ENCODE measurements at regions not wholly inside any gene's neighbourhood (a gene's known extent, or its start where the extent isn't known, plus 50 kb on each side); places are given as distances from the start of the nearest gene placed in this dataset.

DNA sequence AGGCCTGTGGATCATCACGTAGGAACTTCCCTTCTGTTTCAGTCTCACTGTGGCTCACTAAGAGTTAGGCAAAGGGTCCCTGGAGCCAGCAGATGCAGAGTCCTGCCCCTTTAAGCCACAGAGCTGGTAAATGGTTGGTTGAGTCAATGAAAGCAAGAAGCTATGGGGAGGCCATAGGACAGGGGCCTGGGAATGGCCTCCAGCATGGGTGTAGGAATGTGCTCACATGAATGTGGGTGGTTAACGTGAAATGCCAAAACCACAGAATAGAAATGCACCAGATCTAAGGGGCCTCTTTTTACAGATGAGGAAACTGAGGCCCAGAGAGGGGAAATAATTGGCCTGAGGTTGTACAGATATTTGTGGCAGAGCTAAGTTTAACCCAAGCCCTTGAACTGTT, 150.3 kb downstream of the TLE3 start:
- H3K36me3 ChIP-seq (replicated peaks; ENCODE audit: insufficient read depth, low read length), result no peaks in the 10 kb centered on the region
- no peaks in the 10 kb centered on the region for H4K20me1 ChIP-seq (ENCODE audit: insufficient read depth, low read length)
- H3K27ac ChIP-seq (ENCODE audit: low read length), result no peak overlapping the region
- no peaks in the 10 kb centered on the region for H3K27me3 ChIP-seq (replicated peaks; ENCODE audit: insufficient read depth, low read length)
- DNase-seq, result no peak
- no peaks in the 10 kb centered on the region for H3K4me1 ChIP-seq (ENCODE audit: low read length)
- H3K9me2 ChIP-seq (replicated peaks; ENCODE audit: insufficient read depth, low read length), result no peaks in the 10 kb centered on the region
- H3F3A ChIP-seq (ENCODE audit: insufficient read depth, low read length), result no peaks in the 10 kb centered on the region
- no peak overlapping the region for H3K9ac ChIP-seq (ENCODE audit: low read length)
- no peaks in the 10 kb centered on the region for H3K9me3 ChIP-seq (replicated peaks; ENCODE audit: insufficient read depth, low read length)
- no peak overlapping the region for H3K4me2 ChIP-seq (ENCODE audit: low read depth, low read length)
- H3K4me3 ChIP-seq (ENCODE audit: low read length), result no peak overlapping the region
- TF ChIP-seq, protein P1, sequence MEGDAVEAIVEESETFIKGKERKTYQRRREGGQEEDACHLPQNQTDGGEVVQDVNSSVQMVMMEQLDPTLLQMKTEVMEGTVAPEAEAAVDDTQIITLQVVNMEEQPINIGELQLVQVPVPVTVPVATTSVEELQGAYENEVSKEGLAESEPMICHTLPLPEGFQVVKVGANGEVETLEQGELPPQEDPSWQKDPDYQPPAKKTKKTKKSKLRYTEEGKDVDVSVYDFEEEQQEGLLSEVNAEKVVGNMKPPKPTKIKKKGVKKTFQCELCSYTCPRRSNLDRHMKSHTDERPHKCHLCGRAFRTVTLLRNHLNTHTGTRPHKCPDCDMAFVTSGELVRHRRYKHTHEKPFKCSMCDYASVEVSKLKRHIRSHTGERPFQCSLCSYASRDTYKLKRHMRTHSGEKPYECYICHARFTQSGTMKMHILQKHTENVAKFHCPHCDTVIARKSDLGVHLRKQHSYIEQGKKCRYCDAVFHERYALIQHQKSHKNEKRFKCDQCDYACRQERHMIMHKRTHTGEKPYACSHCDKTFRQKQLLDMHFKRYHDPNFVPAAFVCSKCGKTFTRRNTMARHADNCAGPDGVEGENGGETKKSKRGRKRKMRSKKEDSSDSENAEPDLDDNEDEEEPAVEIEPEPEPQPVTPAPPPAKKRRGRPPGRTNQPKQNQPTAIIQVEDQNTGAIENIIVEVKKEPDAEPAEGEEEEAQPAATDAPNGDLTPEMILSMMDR (IDR thresholded peaks at IDR 0.05; ENCODE audit: low read length), result no peak
- TF ChIP-seq EZH2phosphoT487 (IDR thresholded peaks at IDR 0.05; ENCODE audit: low read length), result no peak
- no peak for TF ChIP-seq EZH2 (optimal IDR thresholded peaks at IDR 0.05; ENCODE audit: low read depth, low read length)
- no peaks in the 10 kb centered on the region for H3K79me2 ChIP-seq (ENCODE audit: low read length)
- H2AFZ ChIP-seq (ENCODE audit: low read length), result no peak overlapping the region

DNA sequence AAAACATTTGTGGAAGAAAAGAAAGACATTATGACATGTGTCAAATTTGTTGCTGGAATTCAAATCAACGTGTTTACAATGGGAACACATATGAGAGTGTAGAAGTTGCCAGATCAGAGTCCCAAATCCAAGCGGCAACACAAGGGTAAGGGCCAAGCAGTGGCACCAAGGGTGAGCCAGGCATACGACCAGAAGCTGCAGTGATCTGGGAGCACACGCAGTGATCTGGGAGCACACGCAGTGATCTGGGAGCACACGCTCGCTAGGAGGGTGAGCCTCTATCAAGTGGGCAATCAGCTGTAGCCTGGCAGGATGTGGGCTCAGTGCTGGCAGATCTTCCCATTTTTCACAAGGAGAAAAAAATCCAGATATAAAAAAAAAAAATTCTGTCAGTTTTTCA, 148.2 kb downstream of the TLE3 start:
- Histone ChIP-seq H3K36me3 (replicated peaks; ENCODE audit: insufficient read depth, low read length) (no peaks in the 10 kb centered on the region), H3F3A (ENCODE audit: insufficient read depth, low read length) (no peaks in the 10 kb centered on the region)
- TF ChIP-seq EZH2 (optimal IDR thresholded peaks at IDR 0.05; ENCODE audit: low read depth, low read length) (no peak), EZH2phosphoT487 (IDR thresholded peaks at IDR 0.05; ENCODE audit: low read length) (no peak)
- TF ChIP-seq, protein P1 (IDR thresholded peaks at IDR 0.05; ENCODE audit: low read length), result no peak

DNA sequence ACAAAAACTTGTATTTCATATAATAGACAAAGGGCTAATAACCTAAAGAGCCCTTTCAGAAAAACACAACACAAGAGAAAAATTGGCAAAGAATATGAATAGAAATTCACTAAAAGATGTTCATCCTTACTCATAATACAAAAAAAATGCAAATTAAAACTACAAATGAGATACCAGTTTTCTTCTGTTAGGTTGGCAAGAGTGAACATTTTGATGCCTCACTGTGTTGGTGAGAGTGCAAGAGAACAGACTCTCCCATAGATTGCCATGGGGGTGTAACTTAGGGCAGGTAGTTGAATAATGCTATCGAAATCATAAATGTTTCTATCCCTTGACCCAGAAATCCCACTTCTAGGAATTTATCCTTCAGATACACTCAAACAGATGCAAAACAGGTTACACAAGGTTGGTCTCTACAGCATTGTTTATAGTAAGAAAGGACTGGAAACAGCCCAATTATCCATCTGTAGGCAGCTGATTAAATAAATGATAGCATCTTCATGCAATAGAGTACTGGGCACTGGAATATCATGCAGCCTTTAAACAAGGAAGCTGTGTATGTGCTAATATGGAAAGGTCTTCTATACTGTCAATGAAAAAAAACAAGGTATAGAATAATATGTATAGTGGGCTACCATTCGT, 146.3 kb downstream of the TLE3 start:
- Histone ChIP-seq H2AFZ (ENCODE audit: low read length) (no peak overlapping the region), H3K79me2 (ENCODE audit: low read length) (no peaks in the 10 kb centered on the region), H3K9me3 (replicated peaks; ENCODE audit: insufficient read depth, low read length) (no peaks in the 10 kb centered on the region), H3F3A (ENCODE audit: insufficient read depth, low read length) (no peaks in the 10 kb centered on the region), H4K20me1 (ENCODE audit: insufficient read depth, low read length) (no peaks in the 10 kb centered on the region), H3K27me3 (replicated peaks; ENCODE audit: insufficient read depth, low read length) (no peaks in the 10 kb centered on the region), H3K27ac (ENCODE audit: low read length) (no peak overlapping the region), H3K9ac (ENCODE audit: low read length) (no peak overlapping the region), H3K9me2 (replicated peaks; ENCODE audit: insufficient read depth, low read length) (no peaks in the 10 kb centered on the region), H3K4me1 (ENCODE audit: low read length) (no peaks in the 10 kb centered on the region), H3K4me3 (ENCODE audit: low read length) (no peak overlapping the region), H3K36me3 (replicated peaks; ENCODE audit: insufficient read depth, low read length) (no peaks in the 10 kb centered on the region), H3K4me2 (ENCODE audit: low read depth, low read length) (no peak overlapping the region)
- no peak for DNase-seq
- no peak for TF ChIP-seq EZH2phosphoT487 (IDR thresholded peaks at IDR 0.05; ENCODE audit: low read length)
- TF ChIP-seq, protein P1 (IDR thresholded peaks at IDR 0.05; ENCODE audit: low read length), result no peak
- TF ChIP-seq EZH2 (optimal IDR thresholded peaks at IDR 0.05; ENCODE audit: low read depth, low read length), result no peak

More for the DNA sequence above, 148.2 kb downstream of the TLE3 start:
- H3K27ac ChIP-seq (ENCODE audit: low read length), result no peak overlapping the region
- H3K27me3 ChIP-seq (replicated peaks; ENCODE audit: insufficient read depth, low read length), result no peaks in the 10 kb centered on the region
- no peaks in the 10 kb centered on the region for H3K9me2 ChIP-seq (replicated peaks; ENCODE audit: insufficient read depth, low read length)
- H3K4me2 ChIP-seq (ENCODE audit: low read depth, low read length), result no peak overlapping the region
- no peak for DNase-seq
- no peak overlapping the region for H3K9ac ChIP-seq (ENCODE audit: low read length)
- H4K20me1 ChIP-seq (ENCODE audit: insufficient read depth, low read length), result no peaks in the 10 kb centered on the region
- H3K79me2 ChIP-seq (ENCODE audit: low read length), result no peaks in the 10 kb centered on the region
- no peak overlapping the region for H3K4me3 ChIP-seq (ENCODE audit: low read length)
- H2AFZ ChIP-seq (ENCODE audit: low read length), result no peak overlapping the region
- no peaks in the 10 kb centered on the region for H3K9me3 ChIP-seq (replicated peaks; ENCODE audit: insufficient read depth, low read length)
- no peaks in the 10 kb centered on the region for H3K4me1 ChIP-seq (ENCODE audit: low read length)

Data from MM.1S (cell line).